ENCODE measurements at regions not wholly inside any gene's neighbourhood (a gene's known extent, or its start where the extent isn't known, plus 50 kb on each side); places are given as distances from the start of the nearest gene placed in this dataset.

- DNase-seq: no peak
Observed at GRCh38 chr9:89748831-89749499, 144.2 kb downstream of the GADD45G start.

GRCh38 chr9:89749500-89750116 lies 144.8 kb downstream of the GADD45G start:
- no peak for DNase-seq

GRCh38 chr9:89750117-89750791 lies 145.4 kb downstream of the GADD45G start:
- DNase-seq: no peak

GRCh38 chr9:89751079-89751825 lies 146.4 kb downstream of the GADD45G start:
- DNase-seq: no peak

DNA sequence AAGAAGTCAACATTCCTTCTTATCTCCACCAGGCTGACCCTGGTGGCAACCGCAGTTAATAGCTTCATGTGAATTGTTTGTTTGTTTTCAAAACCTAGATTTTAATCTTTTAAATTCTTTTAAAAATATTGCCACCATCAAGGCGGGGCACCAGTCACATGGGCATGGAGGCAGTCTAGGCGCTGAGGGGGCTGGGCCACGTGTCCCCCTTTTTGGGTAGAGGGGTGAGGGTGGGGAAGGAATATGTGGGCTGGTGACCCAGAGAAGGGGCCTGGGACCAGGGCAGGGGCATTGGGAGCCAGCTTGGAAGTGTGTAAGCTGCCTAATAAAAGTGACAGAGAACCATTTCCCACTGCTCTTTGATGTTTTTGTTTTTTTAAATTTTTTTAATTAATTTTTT lies 147.3 kb downstream of the GADD45G start:
- no peak for DNase-seq

GRCh38 chr9:89753472-89754055 lies 148.8 kb downstream of the GADD45G start:
- DNase-seq: no peak

GRCh38 chr9:89754193-89754592 lies 149.4 kb downstream of the GADD45G start:
- no peak for DNase-seq

DNA sequence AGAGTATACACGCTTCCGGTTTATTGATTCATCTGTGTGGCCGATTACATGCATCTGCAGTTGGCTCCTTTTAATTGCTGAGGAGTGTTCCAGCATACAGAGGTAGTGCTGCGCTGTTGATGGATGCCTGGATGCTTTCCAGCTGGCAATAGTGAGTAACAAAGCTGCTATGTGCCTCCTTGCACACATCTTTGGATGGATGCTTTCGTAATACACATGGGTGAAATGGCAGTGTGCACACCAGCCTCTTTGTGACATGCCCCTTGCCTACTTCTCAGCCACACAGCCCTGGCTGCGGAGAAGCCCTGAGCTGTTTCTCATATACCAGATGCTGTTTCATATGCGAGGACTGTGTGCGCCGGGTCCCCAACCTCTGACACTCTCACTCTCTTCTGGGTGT lies 151.0 kb downstream of the GADD45G start:
- DNase-seq: no peak

GRCh38 chr9:89756891-89757537 lies 152.2 kb downstream of the GADD45G start:
- no peak for DNase-seq

- DNase-seq: no peak
Observed at GRCh38 chr9:89757776-89758528, 153.1 kb downstream of the GADD45G start.

- no peak for DNase-seq
Observed at GRCh38 chr9:89759572-89759971, 154.8 kb downstream of the GADD45G start.

DNA sequence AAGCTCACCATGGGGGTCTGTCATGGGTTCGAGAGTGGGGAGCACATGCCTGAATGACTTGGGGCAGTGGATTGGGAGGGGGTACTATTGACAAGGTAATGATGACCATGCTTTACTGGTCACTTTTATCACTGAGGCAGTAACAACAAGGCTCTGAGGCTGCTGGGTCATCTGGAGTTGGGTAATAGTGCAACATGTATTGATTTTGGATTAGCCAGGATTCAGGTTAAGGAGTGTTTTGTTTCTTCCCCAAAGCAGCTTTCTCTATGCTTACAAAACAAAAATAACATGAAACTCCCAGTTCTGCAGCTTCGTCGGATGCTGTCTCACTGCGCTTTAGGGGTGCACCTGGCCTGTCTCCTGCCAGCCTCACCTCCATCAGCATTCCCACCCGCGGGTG lies 155.3 kb downstream of the GADD45G start:
- no peak for DNase-seq

- DNase-seq: no peak
Observed at GRCh38 chr9:89764217-89764616, 159.4 kb downstream of the GADD45G start.

DNA sequence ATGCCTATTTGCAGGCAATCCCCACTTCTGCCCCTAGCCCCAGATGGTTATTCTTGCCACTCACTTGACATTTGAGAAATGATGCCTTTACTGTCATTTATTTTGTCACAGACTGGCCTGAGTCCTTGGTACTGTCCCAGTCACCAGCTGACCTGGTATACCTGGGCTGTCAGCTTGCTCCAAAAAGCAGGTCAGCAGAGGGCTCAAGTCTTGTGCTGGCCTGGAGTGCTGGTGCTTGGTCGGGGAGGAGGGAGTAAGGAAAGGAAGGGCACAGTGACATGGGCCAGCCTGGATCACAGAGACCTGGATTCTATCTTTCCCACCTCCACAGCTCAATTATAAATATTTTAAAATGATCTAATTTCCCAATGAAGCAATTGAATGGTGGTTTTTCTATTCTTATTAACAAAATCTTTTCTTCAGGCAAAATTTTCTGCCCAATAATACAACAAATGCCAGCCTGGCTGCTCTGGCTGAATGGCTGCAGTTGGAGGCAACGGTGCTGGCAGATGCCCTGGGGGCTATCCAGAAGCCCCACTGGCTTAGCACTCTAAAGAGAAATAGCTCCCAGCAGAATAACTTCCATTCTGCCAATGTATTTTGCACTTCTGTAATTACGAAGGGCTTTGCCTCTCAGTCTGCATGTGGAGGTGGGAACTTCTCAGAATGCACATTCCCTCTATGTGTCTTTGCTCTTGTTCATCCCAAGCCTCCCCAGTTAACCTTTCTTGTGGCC lies 160.6 kb downstream of the GADD45G start:
- no peak for DNase-seq

- DNase-seq: no peak
Observed at GRCh38 chr9:89766991-89767390, 162.2 kb downstream of the GADD45G start.

DNA sequence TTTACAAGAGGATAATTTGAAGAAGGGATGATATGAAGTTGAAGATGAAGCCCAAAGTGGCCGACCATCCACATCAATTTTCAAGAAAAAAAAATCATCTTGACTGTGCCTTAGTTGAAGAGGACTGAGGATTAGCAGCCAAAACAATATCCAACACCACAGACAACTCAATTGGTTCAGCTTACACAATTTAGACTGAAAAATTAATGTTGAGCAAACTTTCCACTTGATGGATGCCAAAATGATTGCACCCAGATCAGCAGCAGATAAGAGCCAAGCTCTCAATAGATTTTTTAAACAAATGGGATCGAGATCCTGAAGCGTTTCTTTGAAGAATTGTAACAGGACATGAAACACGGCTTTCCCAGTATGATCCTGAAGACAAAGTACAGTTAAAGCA lies 163.2 kb downstream of the GADD45G start:
- no peak for DNase-seq

GRCh38 chr9:89768650-89769071 lies 163.8 kb downstream of the GADD45G start:
- DNase-seq: no peak

DNA sequence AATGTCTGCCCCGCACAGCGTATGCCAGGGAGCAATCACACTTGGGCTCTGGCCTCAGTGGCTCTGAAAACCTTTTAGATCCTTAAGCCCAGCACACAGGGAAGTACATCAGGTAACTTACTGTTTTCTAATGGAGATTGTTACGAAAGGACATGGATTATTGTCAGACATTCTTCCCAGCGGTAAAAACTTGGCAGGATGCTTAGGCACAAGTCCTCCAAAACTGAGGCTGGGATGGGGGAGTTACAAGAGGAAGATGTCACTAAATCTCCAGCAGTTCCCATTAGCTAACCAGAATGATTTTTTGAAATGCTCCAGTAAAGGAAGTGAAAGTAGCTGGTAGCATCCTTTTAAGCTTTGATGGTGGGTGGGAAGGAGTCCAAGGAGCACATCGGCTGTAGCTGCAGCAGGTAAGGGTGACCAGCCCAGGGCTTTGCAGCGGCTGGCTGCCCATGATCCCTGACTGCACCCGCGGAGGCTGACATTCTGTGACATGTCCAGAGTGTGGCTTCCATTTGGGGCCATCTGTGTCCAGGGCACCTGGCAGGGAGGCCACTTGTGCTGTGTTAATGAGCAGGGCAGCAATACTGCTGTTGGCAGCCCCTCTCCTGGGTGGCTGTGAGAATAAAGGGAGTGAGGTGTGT lies 165.8 kb downstream of the GADD45G start:
- no peak for DNase-seq

GRCh38 chr9:89771205-89771604 lies 166.4 kb downstream of the GADD45G start:
- DNase-seq: no peak

- DNase-seq: no peak
Observed at GRCh38 chr9:89773170-89773569, 168.4 kb downstream of the GADD45G start.
